Right atrium auricular region (tissue), 2 donors: ENCODE measurements at regions not wholly inside any gene's neighbourhood (a gene's known extent, or its start where the extent isn't known, plus 50 kb on each side); places are given as distances from the start of the nearest gene placed in this dataset.

Experiments
- DNase-seq: peaks from one replicate; pipeline ENCODE4 v3.0.0-alpha.2; 2019; ENCODE audit warnings: low spot score
- H3K27ac ChIP-seq, 2 donors: fragments of 200-600 bp; sonication (generic); 1 replicate in 1 of 2; 2 replicates in 1 of 2; pipeline ENCODE4 v1.5.1; 2016 to 2019
- H3K27me3 ChIP-seq, 2 donors: fragments of 200-600 bp; sonication (generic); one replicate each; pipeline versions ENCODE4 v1.5.1 to v1.6.0; 2017 to 2019
- H3K36me3 ChIP-seq: fragments of 200-600 bp; sonication (generic); one replicate; pipeline ENCODE4 v1.5.1; 2016
- H3K4me1 ChIP-seq, 2 donors: fragments of 200-600 bp; sonication (generic); one replicate each; pipeline versions ENCODE4 v1.5.1 to v1.6.0; 2017 to 2019
- H3K4me3 ChIP-seq, 2 donors: fragments of 200-600 bp; sonication (generic); 1 replicate in 1 of 2; 2 replicates in 1 of 2; pipeline ENCODE4 v1.5.1; 2017 to 2019; ENCODE audit warnings: mild to moderate bottlenecking in 1 of 2, moderate library complexity in 1 of 2
- H3K9me3 ChIP-seq, 2 donors: fragments of 200-600 bp; sonication (generic); one replicate each; pipeline ENCODE4 v1.5.1; 2019
- TF ChIP-seq, protein P1 (sequence below), 2 donors: fragments of 200-600 bp; sonication (generic); IDR thresholded peaks; one replicate each; pipeline ENCODE4 v1.5.1; 2019; ENCODE audit warnings: antibody characterized with exemption in 2 of 2

DNA sequence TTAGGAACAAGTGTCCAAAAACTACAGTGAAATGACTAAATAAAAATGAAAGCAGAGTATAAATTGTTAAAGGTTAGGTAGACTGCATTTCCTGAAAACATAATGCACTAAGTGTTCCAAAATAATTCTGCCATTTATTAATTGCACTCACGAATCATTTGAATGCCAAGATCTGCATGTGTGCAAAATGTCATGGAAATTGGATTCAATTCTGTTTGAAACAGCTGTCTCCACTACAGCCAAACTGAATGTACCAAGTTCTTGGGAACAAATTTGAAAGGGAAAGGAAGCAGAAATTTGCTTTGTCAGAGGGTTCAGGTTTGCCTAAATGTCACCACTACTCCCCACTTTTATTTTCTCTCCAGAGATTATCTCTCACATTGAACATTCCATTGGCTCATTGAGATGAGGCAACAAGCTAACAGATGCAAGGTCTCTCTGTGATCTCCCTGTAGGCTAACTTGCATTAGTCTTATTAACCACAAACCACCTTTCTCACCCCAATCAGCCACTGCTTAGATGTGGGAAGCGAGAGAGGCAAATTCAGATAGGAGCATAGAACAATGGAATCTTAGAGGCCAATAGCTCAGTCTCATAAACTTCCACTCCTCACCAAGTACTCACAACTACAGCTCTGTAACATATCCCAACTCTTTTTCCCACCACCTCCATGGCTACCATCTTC lies 226.6 kb downstream of the KDR start:
- H3K27ac ChIP-seq, result no peak overlapping the region
- DNase-seq, result no peak
- no peaks in the 10 kb centered on the region for H3K4me1 ChIP-seq
- H3K27me3 ChIP-seq, result no peaks in the 10 kb centered on the region
- H3K36me3 ChIP-seq, result no peaks in the 10 kb centered on the region
- no peaks in the 10 kb centered on the region for H3K9me3 ChIP-seq
- TF ChIP-seq, protein P1, sequence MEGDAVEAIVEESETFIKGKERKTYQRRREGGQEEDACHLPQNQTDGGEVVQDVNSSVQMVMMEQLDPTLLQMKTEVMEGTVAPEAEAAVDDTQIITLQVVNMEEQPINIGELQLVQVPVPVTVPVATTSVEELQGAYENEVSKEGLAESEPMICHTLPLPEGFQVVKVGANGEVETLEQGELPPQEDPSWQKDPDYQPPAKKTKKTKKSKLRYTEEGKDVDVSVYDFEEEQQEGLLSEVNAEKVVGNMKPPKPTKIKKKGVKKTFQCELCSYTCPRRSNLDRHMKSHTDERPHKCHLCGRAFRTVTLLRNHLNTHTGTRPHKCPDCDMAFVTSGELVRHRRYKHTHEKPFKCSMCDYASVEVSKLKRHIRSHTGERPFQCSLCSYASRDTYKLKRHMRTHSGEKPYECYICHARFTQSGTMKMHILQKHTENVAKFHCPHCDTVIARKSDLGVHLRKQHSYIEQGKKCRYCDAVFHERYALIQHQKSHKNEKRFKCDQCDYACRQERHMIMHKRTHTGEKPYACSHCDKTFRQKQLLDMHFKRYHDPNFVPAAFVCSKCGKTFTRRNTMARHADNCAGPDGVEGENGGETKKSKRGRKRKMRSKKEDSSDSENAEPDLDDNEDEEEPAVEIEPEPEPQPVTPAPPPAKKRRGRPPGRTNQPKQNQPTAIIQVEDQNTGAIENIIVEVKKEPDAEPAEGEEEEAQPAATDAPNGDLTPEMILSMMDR (IDR thresholded peaks at IDR 0.05), result no peak
- H3K4me3 ChIP-seq, result no peak overlapping the region

DNA sequence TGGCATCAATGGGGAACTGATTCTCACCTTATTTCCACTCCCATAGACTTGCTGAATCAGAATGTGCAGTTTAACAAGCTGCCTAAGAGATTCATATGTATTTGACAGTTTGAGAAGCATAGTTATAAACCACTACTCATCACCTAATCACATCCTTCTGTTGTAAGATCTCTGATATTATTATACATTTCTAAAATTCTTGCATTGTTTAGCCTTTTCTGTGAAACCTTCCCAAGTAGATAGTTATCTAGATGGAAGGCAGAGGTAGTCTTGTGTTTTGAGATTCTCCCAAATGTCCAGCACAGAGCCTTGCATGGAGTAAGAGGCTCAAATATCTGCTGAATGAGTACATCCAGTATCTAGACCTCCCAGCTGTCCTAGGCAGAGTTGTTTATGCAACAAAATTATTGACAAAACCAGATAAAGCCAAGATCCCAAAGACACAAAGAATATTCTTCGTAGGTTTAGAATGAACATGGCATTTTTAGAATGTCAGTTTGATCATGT lies 227.3 kb downstream of the KDR start:
- TF ChIP-seq, protein P1 (IDR thresholded peaks at IDR 0.05), result no peak
- H3K36me3 ChIP-seq, result no peaks in the 10 kb centered on the region
- no peak for DNase-seq
- H3K9me3 ChIP-seq, result no peaks in the 10 kb centered on the region
- no peak overlapping the region for H3K4me3 ChIP-seq
- H3K4me1 ChIP-seq, result no peaks in the 10 kb centered on the region
- no peaks in the 10 kb centered on the region for H3K27me3 ChIP-seq
- no peak overlapping the region for H3K27ac ChIP-seq

DNA sequence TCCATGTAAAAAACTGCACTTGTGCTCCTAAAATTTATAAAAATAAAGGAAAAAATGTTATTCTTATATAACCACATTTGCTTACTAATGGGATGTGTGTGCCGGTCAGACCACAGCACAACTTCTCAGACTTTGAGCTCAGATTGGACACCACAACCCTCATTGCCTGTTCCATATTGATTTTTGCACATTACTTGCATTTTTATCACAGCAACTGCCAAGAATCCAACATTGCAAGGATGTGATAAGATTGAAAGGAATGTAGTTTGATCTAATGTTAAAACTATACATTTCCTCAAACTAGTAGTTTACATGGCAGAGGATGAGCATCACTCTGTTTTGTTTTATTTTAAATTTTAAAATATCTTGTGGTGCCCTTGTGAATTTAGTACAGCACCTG lies 227.8 kb downstream of the KDR start:
- Histone ChIP-seq H3K27me3 (no peaks in the 10 kb centered on the region), H3K9me3 (no peaks in the 10 kb centered on the region), H3K36me3 (no peaks in the 10 kb centered on the region), H3K27ac (no peak overlapping the region), H3K4me1 (no peaks in the 10 kb centered on the region), H3K4me3 (no peak overlapping the region)
- DNase-seq, result no peak
- TF ChIP-seq, protein P1 (IDR thresholded peaks at IDR 0.05), result no peak

DNA sequence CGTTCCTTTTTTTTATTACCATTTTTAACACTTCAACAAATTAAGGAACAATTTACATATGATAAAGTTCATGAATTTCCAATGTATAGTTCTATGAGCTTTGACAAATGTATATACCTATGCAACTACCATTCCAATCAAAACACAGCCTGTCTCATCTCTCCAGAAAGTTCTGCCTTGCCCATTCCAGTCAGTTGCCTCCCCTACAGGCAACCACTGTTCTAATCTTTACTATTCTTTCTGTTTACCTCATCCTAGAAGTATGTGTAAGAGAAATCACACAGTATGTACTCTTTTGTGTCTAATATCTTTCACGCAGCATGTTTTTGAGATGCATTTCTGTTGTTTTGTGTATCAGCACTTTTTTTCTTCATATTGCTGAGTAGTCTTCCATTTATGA lies 224.9 kb downstream of the KIT start:
- Histone ChIP-seq H3K4me3 (no peak overlapping the region), H3K4me1 (no peaks in the 10 kb centered on the region), H3K27ac (no peak overlapping the region), H3K9me3 (no peaks in the 10 kb centered on the region), H3K27me3 (no peaks in the 10 kb centered on the region), H3K36me3 (no peaks in the 10 kb centered on the region)
- TF ChIP-seq, protein P1 (IDR thresholded peaks at IDR 0.05), result no peak
- no peak for DNase-seq

DNA sequence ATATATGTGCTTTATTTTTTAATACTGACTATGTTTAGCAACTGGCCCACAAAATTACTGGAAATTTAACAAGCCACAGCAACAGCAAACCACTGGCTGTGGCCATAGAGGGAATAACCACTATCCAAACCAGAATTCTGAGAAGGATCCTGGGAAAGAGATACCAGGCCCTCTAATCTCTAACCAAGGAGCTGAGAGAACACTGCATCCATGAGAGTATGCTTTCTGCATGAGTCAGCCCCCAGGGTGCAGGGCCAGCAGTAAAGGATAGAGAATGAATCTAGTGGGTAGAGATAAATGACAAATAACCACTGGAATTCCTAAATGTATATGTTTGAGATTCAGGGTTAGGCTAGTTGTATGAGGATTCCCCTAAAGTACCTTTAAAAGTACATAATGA lies 221.8 kb downstream of the KIT start:
- no peak overlapping the region for H3K4me3 ChIP-seq
- TF ChIP-seq, protein P1 (IDR thresholded peaks at IDR 0.05), result no peak
- no peaks in the 10 kb centered on the region for H3K9me3 ChIP-seq
- DNase-seq, result no peak
- H3K27ac ChIP-seq, result no peak overlapping the region
- no peaks in the 10 kb centered on the region for H3K36me3 ChIP-seq
- no peaks in the 10 kb centered on the region for H3K27me3 ChIP-seq
- H3K4me1 ChIP-seq, result no peaks in the 10 kb centered on the region

DNA sequence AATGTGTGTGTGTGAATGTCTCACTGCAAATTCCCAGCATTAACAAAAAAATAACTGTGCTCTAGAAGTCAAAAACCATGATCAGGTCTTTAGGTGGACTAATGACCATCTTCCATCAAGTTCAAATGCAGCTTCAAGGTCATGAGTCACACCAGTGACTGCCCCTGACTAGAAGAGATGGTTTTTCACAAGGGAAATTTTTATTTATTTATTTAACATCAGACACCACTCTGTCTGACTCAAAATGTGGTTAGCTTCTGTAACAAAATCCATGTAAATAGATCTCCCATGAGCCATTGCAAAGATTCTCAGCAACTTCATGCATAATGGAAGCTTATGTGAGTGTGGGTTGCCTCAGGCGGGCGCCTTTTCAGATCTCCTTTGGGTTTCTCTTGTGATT lies 219.2 kb downstream of the KIT start:
- H3K9me3 ChIP-seq, result no peaks in the 10 kb centered on the region
- H3K4me1 ChIP-seq, result no peaks in the 10 kb centered on the region
- H3K36me3 ChIP-seq, result no peaks in the 10 kb centered on the region
- H3K27me3 ChIP-seq, result no peaks in the 10 kb centered on the region
- no peak for DNase-seq
- TF ChIP-seq, protein P1 (IDR thresholded peaks at IDR 0.05), result no peak
- no peak overlapping the region for H3K4me3 ChIP-seq
- no peak overlapping the region for H3K27ac ChIP-seq
